T-helper 22 cell (primary cell): ENCODE measurements at regions not wholly inside any gene's neighbourhood (a gene's known extent, or its start where the extent isn't known, plus 50 kb on each side); places are given as distances from the start of the nearest gene placed in this dataset.

ENCODE experiments used
- DNase-seq: peaks from one replicate; pipeline ENCODE4 v3.0.0-alpha.2; 2020; ENCODE audit warnings: low read depth

DNA sequence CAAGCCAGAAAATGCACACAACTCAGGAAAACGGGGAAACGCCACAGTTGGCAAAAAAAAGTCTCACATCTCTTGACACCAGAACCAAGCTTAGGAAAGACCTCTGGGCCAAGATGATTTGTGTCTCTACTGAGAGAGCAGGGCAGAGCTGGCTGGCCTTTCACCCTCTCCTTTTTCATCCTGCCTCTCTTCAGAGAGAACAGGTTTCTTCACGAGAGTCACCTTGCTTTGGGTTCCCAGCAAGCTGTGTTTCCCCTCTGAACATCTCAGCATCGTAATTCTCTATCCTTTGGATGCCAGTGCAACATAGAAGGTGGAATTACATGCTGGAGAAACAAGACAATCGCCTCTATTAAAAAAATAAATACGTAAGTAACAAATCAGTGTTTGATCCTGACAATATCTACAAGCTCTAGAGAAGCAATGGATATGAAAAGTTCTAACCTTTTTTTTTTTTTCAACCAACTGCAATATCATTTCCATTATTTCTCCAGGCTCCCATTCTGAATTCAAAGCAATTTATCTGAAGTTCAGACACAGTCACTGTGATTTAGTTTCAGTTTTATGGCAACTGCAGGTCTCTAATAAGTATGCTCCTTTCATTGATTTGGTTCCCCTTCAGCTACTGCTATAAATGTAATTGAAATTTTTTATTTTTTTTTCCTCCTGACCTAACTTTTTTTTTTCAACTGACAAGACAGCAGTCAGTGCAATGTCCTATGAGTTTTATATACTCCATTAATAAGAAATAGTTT is 708.6 kb downstream of the DTWD2 start:
- no peak for DNase-seq

GRCh38 chr5:118270526-118270925 is 717.8 kb downstream of the DTWD2 start:
- DNase-seq, result no peak

GRCh38 chr5:118258223-118258622 is 730.1 kb downstream of the DTWD2 start:
- DNase-seq, result no peak

DNA sequence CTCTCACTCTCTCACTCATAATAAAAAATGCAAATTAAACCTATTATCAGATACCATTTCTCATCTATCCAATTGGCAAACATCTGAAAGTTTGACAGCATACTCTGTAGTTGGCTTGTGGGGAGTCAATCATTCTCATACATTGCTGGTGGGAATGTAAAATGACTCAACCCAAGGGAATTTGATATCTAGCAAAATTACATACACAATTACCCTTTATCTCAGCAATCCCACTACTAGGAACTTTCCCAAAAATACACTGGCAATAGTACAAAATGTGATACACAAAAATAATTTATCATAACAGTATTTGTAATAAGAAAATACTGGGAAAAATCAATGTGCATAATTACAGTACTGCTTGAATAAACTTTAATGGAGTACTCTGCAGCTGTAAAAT is 731.3 kb downstream of the DTWD2 start:
- no peak for DNase-seq

- DNase-seq, result no peak
Measured at GRCh38 chr5:118253225-118254061, 734.9 kb downstream of the DTWD2 start.

- DNase-seq, result no peak
Measured at GRCh38 chr5:118249386-118249785, 739.0 kb downstream of the DTWD2 start.

DNA sequence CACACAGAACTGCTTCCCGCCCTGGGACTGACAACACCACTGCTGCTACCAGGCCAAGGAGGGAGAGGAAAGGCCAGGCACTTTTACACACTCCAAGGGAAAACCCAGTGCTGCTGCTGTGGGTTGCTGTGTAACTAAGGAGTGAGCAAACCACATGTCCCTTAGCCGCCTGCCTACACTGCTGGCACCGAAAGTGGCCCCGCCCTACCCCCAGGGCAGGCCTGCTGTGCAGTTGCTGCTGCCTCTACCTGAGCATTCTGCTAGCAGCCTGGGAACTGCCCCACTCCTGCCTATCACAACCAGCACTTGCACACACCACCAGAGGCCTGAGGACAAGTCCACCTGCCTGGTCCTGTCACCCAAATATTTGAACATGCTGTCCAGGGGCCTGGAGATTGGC is 740.9 kb downstream of the DTWD2 start:
- DNase-seq, result no peak

GRCh38 chr5:118243613-118244012 is 744.7 kb downstream of the DTWD2 start:
- no peak for DNase-seq

GRCh38 chr5:118243068-118243467 is 745.3 kb downstream of the DTWD2 start:
- no peak for DNase-seq

- DNase-seq, result no peak
Measured at GRCh38 chr5:118236108-118236849, 752.1 kb downstream of the DTWD2 start.

- no peak for DNase-seq
Measured at GRCh38 chr5:118233606-118234005, 754.7 kb downstream of the DTWD2 start.

DNA sequence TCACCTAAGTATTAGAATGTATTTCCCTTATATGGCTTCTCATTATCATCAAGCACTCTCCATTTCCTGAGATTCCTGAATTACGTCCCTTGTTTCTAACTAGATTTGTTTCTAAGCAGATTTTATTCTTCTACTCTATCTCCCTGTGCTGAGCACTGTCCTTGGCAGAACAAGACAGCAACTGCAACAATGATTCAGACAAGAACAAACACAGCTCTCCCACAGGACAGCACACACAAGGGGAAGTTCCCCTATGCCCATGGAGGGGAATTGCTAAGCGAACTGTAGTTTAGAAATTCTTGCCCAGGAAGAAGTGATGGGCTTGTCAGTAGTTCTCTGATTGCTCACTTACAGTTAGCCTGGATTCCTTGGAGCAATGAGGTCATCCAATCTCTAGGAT is 759.9 kb downstream of the DTWD2 start:
- DNase-seq, result no peak

GRCh38 chr5:118224546-118224945 is 763.8 kb downstream of the DTWD2 start:
- no peak for DNase-seq

- DNase-seq, result no peak
Measured at GRCh38 chr5:118220556-118221195, 767.7 kb downstream of the DTWD2 start.

DNA sequence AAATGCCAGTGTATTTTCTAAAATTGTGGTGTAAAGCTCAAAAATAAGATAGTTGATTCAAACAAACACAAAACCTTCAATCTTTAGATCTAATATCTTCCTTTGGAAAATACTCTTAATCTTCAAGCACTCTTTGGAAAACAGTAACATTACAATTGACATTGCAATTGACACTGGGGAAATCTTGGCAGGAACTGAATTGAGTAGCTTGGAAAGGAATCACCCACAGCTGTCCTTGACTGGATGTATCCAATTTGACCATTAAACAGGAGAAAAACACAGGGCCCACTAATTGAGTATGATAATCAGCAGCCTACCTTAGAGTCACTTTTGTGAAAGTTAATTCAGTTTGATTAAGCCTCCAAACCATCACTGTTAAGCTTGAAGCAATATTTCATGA is 776.7 kb downstream of the DTWD2 start:
- no peak for DNase-seq

GRCh38 chr5:118208031-118208453 is 780.3 kb downstream of the DTWD2 start:
- DNase-seq, result no peak

DNA sequence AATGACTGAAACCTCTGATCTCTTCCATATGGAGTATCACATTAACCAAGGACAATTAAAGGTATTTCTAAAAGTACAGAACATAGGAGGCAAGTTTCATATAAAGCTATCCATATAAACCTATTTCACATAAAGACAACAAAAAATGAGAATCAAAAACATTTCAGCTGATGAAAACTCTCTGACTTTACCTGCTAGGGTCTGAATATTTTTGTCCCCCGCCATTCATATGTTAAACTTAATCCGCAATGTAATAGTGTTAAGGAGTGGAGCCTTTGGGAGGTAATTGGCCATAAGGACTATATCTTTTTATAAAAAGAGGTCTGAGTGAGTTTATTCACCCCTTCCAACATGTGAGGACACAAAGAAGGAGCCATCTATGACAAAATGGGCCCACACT is 788.5 kb downstream of the DTWD2 start:
- DNase-seq, result no peak

DNA sequence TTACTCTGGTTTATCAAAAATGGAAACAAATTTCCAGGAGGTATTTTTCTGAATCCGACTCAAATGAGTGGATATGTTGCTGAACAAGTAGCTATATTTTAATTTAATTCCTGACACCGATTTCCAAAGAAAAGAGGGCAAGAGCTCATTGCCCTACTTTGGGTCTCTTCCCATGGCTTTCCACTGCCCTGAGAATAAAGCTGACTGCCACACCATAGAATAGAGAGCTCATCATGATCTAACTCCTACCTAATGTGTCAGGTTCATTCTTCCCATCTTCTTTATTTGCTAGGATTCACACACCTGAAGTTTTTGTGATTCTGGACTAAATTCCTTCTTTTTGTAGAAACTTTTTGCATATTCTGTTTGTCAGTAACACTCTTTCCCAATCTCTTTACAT is 792.1 kb downstream of the DTWD2 start:
- DNase-seq, result no peak

- no peak for DNase-seq
Measured at GRCh38 chr5:118195211-118195610, 793.1 kb downstream of the DTWD2 start.

GRCh38 chr5:118193194-118193905 is 795.0 kb downstream of the DTWD2 start:
- no peak for DNase-seq

DNA sequence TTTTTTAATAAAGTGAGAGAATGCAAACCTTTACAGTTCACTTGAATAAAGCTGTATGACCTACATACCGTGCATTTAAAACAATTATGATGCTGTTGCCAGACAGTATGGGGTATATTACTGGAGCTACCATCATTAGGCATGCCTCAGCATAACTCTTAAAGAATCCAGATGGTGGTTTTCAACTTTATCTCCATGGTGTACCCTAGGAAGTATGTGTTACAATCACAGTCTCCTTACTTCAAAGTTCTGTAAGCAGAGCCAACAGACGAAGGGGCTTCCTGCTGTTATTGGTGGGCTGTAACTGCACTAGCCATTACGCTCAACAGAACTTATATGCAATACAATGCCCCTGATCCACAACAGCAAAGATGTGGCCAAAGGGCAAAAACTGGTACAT is 803.3 kb downstream of the DTWD2 start:
- DNase-seq, result no peak

- no peak for DNase-seq
Measured at GRCh38 chr5:118176146-118176545, 812.2 kb downstream of the DTWD2 start.
